PC-9 (cell line): ENCODE measurements at regions not wholly inside any gene's neighbourhood (a gene's known extent, or its start where the extent isn't known, plus 50 kb on each side); places are given as distances from the start of the nearest gene placed in this dataset.

Experiments used
- EZH2 ChIP-seq: fragments of 200-600 bp; sonication (generic); IDR thresholded peaks from 2 replicates; pipeline ENCODE4 v1.8.0; 2017; ENCODE audit warnings: antibody characterized with exemption, low read depth
- TF ChIP-seq, protein P1 (sequence below): fragments of 200-600 bp; sonication (generic); conservative IDR thresholded peaks from 2 replicates; pipeline ENCODE4 v1.6.1; 2017; ENCODE audit warnings: mixed run types, antibody characterized with exemption, mild to moderate bottlenecking, moderate library complexity

DNA sequence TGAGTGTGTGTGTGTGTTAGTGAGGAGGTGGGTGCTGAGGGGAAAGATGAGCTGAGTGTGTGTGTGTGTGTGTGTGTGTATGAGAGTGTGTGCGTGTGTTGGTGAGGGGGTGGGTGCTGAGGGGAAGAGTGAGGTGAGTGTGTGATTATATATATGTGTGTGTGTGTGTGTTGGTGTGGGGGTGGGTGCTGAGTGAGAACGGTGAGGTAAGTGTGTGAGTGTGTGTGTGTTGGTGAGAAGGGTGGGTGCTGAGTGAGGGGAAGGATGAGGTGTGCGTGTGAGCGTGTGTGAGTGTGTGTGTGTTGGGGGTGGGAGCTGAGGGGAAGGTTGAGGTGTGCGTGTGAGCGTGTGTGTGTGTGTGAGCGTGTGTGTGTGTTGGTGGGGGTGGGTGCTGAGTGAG lies 322.0 kb upstream of the NT5C1B start:
- TF ChIP-seq, protein P1, sequence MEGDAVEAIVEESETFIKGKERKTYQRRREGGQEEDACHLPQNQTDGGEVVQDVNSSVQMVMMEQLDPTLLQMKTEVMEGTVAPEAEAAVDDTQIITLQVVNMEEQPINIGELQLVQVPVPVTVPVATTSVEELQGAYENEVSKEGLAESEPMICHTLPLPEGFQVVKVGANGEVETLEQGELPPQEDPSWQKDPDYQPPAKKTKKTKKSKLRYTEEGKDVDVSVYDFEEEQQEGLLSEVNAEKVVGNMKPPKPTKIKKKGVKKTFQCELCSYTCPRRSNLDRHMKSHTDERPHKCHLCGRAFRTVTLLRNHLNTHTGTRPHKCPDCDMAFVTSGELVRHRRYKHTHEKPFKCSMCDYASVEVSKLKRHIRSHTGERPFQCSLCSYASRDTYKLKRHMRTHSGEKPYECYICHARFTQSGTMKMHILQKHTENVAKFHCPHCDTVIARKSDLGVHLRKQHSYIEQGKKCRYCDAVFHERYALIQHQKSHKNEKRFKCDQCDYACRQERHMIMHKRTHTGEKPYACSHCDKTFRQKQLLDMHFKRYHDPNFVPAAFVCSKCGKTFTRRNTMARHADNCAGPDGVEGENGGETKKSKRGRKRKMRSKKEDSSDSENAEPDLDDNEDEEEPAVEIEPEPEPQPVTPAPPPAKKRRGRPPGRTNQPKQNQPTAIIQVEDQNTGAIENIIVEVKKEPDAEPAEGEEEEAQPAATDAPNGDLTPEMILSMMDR: no peak
- no peak for TF ChIP-seq EZH2
